GM18870 (cell line): ENCODE measurements at regions not wholly inside any gene's neighbourhood (a gene's known extent, or its start where the extent isn't known, plus 50 kb on each side); places are given as distances from the start of the nearest gene placed in this dataset.

Experiments used
- ATAC-seq: cut with Tn5 transposase; IDR thresholded peaks from one replicate; pipeline ENCODE4 v1.9.1; 2021; ENCODE audit warnings: moderate library complexity; ENCODE audit not compliant: unreplicated experiment

GRCh38 chr16:79810449-79811189, 210.1 kb upstream of the MAF start:
- no peak for ATAC-seq

- no peak for ATAC-seq
Observed at GRCh38 chr16:79809376-79809775, 208.8 kb upstream of the MAF start.

GRCh38 chr16:79808731-79809130, 208.2 kb upstream of the MAF start:
- no peak for ATAC-seq

GRCh38 chr16:79806757-79807156, 206.2 kb upstream of the MAF start:
- ATAC-seq = no peak

GRCh38 chr16:79805621-79806020, 205.1 kb upstream of the MAF start:
- no peak for ATAC-seq

- ATAC-seq = no peak
Observed at GRCh38 chr16:79801646-79802045, 201.1 kb upstream of the MAF start.

- ATAC-seq = no peak
Observed at GRCh38 chr16:79800016-79800608, 199.6 kb upstream of the MAF start.

GRCh38 chr16:79798416-79799053, 198.0 kb upstream of the MAF start:
- ATAC-seq = no peak

GRCh38 chr16:79797486-79797885, 196.9 kb upstream of the MAF start:
- ATAC-seq = no peak

- ATAC-seq = no peak
Observed at GRCh38 chr16:79795556-79795955, 195.0 kb upstream of the MAF start.

GRCh38 chr16:79794941-79795340, 194.4 kb upstream of the MAF start:
- ATAC-seq = no peak

- ATAC-seq = no peak
Observed at GRCh38 chr16:79792664-79793351, 192.3 kb upstream of the MAF start.

GRCh38 chr16:79792076-79792475, 191.5 kb upstream of the MAF start:
- no peak for ATAC-seq

- ATAC-seq = no peak
Observed at GRCh38 chr16:79790854-79791253, 190.3 kb upstream of the MAF start.

- no peak for ATAC-seq
Observed at GRCh38 chr16:79788949-79789348, 188.4 kb upstream of the MAF start.

- no peak for ATAC-seq
Observed at GRCh38 chr16:79786389-79786788, 185.9 kb upstream of the MAF start.

GRCh38 chr16:79784007-79784406, 183.5 kb upstream of the MAF start:
- no peak for ATAC-seq

GRCh38 chr16:79777679-79778078, 177.1 kb upstream of the MAF start:
- ATAC-seq = no peak

GRCh38 chr16:79776243-79776847, 175.8 kb upstream of the MAF start:
- no peak for ATAC-seq

GRCh38 chr16:79772784-79773183, 172.2 kb upstream of the MAF start:
- ATAC-seq = no peak

GRCh38 chr16:79772048-79772447, 171.5 kb upstream of the MAF start:
- no peak for ATAC-seq
